Upper lobe of left lung (tissue), 6 donors: ENCODE measurements at regions not wholly inside any gene's neighbourhood (a gene's known extent, or its start where the extent isn't known, plus 50 kb on each side); places are given as distances from the start of the nearest gene placed in this dataset.

ENCODE experiments used
- ATAC-seq, 2 donors: fragments of 200-7000 bp; cut with Tn5 transposase; one replicate each; pipeline ENCODE4 v1.9.1; 2022; ENCODE audit warnings: mild to moderate bottlenecking in 2 of 2, moderate library complexity in 2 of 2; ENCODE audit not compliant: low FRiP score in 2 of 2
- DNase-seq, 2 donors: peaks; one replicate each; pipeline ENCODE4 v3.0.0-alpha.2; 2019 to 2020
- H3K27ac ChIP-seq, 4 donors: fragments of 200-600 bp; sonication (generic); one replicate each; pipeline ENCODE4 v1.5.1; 2016 to 2019
- H3K27me3 ChIP-seq, 4 donors: fragments of 200-600 bp; sonication (generic); one replicate each; pipeline ENCODE4 v1.5.1; 2017 to 2019
- H3K36me3 ChIP-seq, 4 donors: fragments of 200-600 bp; sonication (generic); one replicate each; pipeline ENCODE4 v1.5.1; 2016 to 2019
- H3K4me1 ChIP-seq, 4 donors: fragments of 200-600 bp; sonication (generic); one replicate each; pipeline ENCODE4 v1.5.1; 2018 to 2019
- H3K4me3 ChIP-seq, 4 donors: fragments of 200-600 bp; sonication (generic); one replicate each; pipeline ENCODE4 v1.5.1; 2017 to 2019; ENCODE audit warnings: mild to moderate bottlenecking in 2 of 4, moderate library complexity in 1 of 4
- H3K9me3 ChIP-seq, 4 donors: fragments of 200-600 bp; sonication (generic); one replicate each; pipeline ENCODE4 v1.5.1; 2018 to 2019
- CTCF ChIP-seq, 6 experiments: fragments of 450-650 bp in 4 of 6; fragments of 200-600 bp in 2 of 6; sonication (generic) in 2 of 6; IDR thresholded peaks; one replicate each; pipeline ENCODE4 v1.5.1; 2016 to 2019; ENCODE audit warnings: antibody characterized with exemption in 6 of 6
- EP300 ChIP-seq, 4 donors: sonication (generic); formaldehyde crosslinking; IDR thresholded peaks; one replicate each; pipeline ENCODE4 v1.5.1; 2017; ENCODE audit warnings: antibody characterized with exemption in 4 of 4, control low read depth in 2 of 4
- POLR2A ChIP-seq, 4 donors: fragments of 450-650 bp; IDR thresholded peaks; one replicate each; pipeline ENCODE4 v1.5.1; 2016 to 2017; ENCODE audit warnings: antibody characterized with exemption in 4 of 4, mild to moderate bottlenecking in 2 of 4
- POLR2AphosphoS5 ChIP-seq, 2 donors: sonication (generic); formaldehyde crosslinking; IDR thresholded peaks; one replicate each; pipeline ENCODE4 v1.5.1; 2017; ENCODE audit warnings: antibody characterized with exemption in 2 of 2
- WGBS, 2 donors: methylation state at CpG; one replicate each; pipeline ENCODE4 v1.1.5; 2017 to 2018; 5-methylcytosine and 5-hydroxymethylcytosine counted together
- donor health status: DM: no; HTN: no; CAD: no; lungs with moderate emphysema.
- donor health status: DM: no; HTN: yes; CAD: no; lungs with severe emphysema.

DNA sequence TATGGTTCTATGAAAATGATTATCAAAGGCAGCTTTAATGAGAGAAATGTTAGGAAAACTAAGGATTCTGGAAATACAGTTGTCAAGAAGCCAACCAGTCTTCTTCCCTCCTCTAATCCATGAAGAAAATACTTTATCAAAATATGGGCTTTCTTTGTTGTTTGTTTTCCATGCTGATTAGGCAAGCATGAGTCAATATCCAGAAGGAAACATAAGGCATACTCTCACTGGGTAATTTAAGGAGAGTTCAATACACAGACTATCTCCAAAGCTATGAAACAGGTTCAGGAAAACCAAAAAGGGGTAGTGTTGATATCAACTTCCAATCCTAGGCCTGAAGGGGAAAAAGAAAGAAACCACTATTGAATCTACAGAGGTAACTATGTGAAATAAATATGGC, 68.7 kb upstream of the CMC1 start:
- ATAC-seq: no peak
- TF ChIP-seq EP300 (IDR thresholded peaks at IDR 0.05) (no peak), POLR2A (IDR thresholded peaks at IDR 0.05) (no peak), CTCF (IDR thresholded peaks at IDR 0.05) (no peak), POLR2AphosphoS5 (IDR thresholded peaks at IDR 0.05) (no peak)
- H3K4me1 ChIP-seq: no peaks in the 10 kb centered on the region
- no peak overlapping the region for H3K4me3 ChIP-seq
- H3K36me3 ChIP-seq: no peaks in the 10 kb centered on the region
- no peak overlapping the region for H3K27ac ChIP-seq
- H3K9me3 ChIP-seq: no peaks in the 10 kb centered on the region
- DNase-seq: no peak
- no peaks in the 10 kb centered on the region for H3K27me3 ChIP-seq

GRCh38 chr3:28173836-28174235, 67.6 kb upstream of the CMC1 start:
- no peaks in the 10 kb centered on the region for H3K36me3 ChIP-seq
- H3K4me1 ChIP-seq: no peaks in the 10 kb centered on the region
- H3K9me3 ChIP-seq: no peaks in the 10 kb centered on the region
- no peak overlapping the region for H3K4me3 ChIP-seq
- TF ChIP-seq POLR2AphosphoS5 (IDR thresholded peaks at IDR 0.05): no peak
- TF ChIP-seq EP300 (IDR thresholded peaks at IDR 0.05): no peak
- no peak for TF ChIP-seq CTCF (IDR thresholded peaks at IDR 0.05)
- no peak for TF ChIP-seq POLR2A (IDR thresholded peaks at IDR 0.05)
- 50 to 71% methylated on average over 3 of the region's 3 CpGs for WGBS, 2 donors
- H3K27ac ChIP-seq: no peak overlapping the region
- ATAC-seq (no peak), DNase-seq (no peak)
- H3K27me3 ChIP-seq: no peaks in the 10 kb centered on the region

- ATAC-seq: no peak
- Histone ChIP-seq H3K27me3 (no peaks in the 10 kb centered on the region), H3K36me3 (no peaks in the 10 kb centered on the region), H3K4me1 (no peaks in the 10 kb centered on the region), H3K4me3 (no peak overlapping the region), H3K27ac (no peak overlapping the region), H3K9me3 (no peaks in the 10 kb centered on the region)
- no peak for TF ChIP-seq POLR2AphosphoS5 (IDR thresholded peaks at IDR 0.05)
- no peak for TF ChIP-seq CTCF (IDR thresholded peaks at IDR 0.05)
- no peak for TF ChIP-seq POLR2A (IDR thresholded peaks at IDR 0.05)
- DNase-seq: no peak
Observed at GRCh38 chr3:28186748-28187147, 54.7 kb upstream of the CMC1 start.

DNA sequence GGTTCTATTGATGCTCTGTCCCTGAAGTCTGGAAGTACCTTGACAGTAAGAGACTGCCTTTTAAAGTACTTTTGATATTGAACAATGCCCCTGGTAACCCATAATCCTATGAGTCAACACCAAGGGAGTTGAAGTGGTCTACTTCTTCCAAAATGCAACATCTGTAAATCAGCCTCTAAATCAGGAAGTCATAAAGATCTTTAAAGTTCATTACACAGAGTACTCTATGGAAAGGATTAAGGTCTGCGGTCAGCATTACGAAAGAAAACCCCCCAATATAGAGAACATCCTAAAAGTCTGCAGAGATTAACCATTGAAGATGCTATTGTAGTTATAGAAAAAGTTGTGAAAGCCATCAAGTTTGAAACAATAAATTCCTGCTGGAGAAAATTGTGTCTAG, 52.7 kb upstream of the CMC1 start:
- no peak overlapping the region for H3K4me3 ChIP-seq
- no peak for DNase-seq
- no peaks in the 10 kb centered on the region for H3K36me3 ChIP-seq
- WGBS, 2 donors: 87 to 92% methylated on average over 2 of the region's 2 CpGs
- no peak overlapping the region for H3K27ac ChIP-seq
- TF ChIP-seq POLR2A (IDR thresholded peaks at IDR 0.05) (no peak), POLR2AphosphoS5 (IDR thresholded peaks at IDR 0.05) (no peak), EP300 (IDR thresholded peaks at IDR 0.05) (no peak), CTCF (IDR thresholded peaks at IDR 0.05) (no peak)
- no peak for ATAC-seq
- no peaks in the 10 kb centered on the region for H3K4me1 ChIP-seq
- H3K27me3 ChIP-seq: no peaks in the 10 kb centered on the region
- no peaks in the 10 kb centered on the region for H3K9me3 ChIP-seq

GRCh38 chr3:28191363-28191762, 50.1 kb upstream of the CMC1 start:
- DNase-seq (no peak), ATAC-seq (no peak)
- TF ChIP-seq POLR2AphosphoS5 (IDR thresholded peaks at IDR 0.05) (no peak), POLR2A (IDR thresholded peaks at IDR 0.05) (no peak), CTCF (IDR thresholded peaks at IDR 0.05) (no peak), EP300 (IDR thresholded peaks at IDR 0.05) (no peak)
- Histone ChIP-seq H3K36me3 (no peaks in the 10 kb centered on the region), H3K9me3 (no peaks in the 10 kb centered on the region), H3K27ac (no peak overlapping the region), H3K4me1 (no peaks in the 10 kb centered on the region), H3K4me3 (no peak overlapping the region), H3K27me3 (no peaks in the 10 kb centered on the region)
- 94% methylated on average over 2 of the region's 2 CpGs for WGBS, 2 donors
